NCI-H748 treated with DMSO at 0.1 percent for 48 hours (cell line): ENCODE measurements at regions not wholly inside any gene's neighbourhood (a gene's known extent, or its start where the extent isn't known, plus 50 kb on each side); places are given as distances from the start of the nearest gene placed in this dataset.

ENCODE experiments used
- DNase-seq: peaks from one replicate; lab custom pipeline; 2025; lab: John Stamatoyannopoulos, UW

GRCh38 chrX:7220121-7220520 lies 72.2 kb upstream of the PUDP start:
- no peak for DNase-seq

GRCh38 chrX:7219153-7219705 lies 71.3 kb upstream of the PUDP start:
- DNase-seq: no peak

- DNase-seq: no peak
These were observed 70.6 kb upstream of the PUDP start for GRCh38 chrX:7218321-7219152.

- no peak for DNase-seq
These were observed 69.1 kb upstream of the PUDP start for GRCh38 chrX:7216981-7217587.

GRCh38 chrX:7215842-7216241 lies 67.9 kb upstream of the PUDP start:
- DNase-seq: no peak

- no peak for DNase-seq
These were observed 66.3 kb upstream of the PUDP start for GRCh38 chrX:7214251-7214650.

GRCh38 chrX:7205037-7205577 lies 57.2 kb upstream of the PUDP start:
- DNase-seq: no peak

- no peak for DNase-seq
These were observed 56.7 kb upstream of the PUDP start for GRCh38 chrX:7204619-7205018.

GRCh38 chrX:7202206-7202605 lies 54.3 kb upstream of the PUDP start:
- DNase-seq: no peak

GRCh38 chrX:7201496-7201895 lies 53.5 kb upstream of the PUDP start:
- DNase-seq: no peak

GRCh38 chrX:7198499-7198898 lies 50.5 kb upstream of the PUDP start:
- DNase-seq: no peak
